ENCODE measurements at regions not wholly inside any gene's neighbourhood (a gene's known extent, or its start where the extent isn't known, plus 50 kb on each side); places are given as distances from the start of the nearest gene placed in this dataset.
"Not testable (repeated sequence)": the region's sequence is repeated elsewhere in the genome, so short reads cannot be mapped to it uniquely, and the experiment has no call there.

DNA sequence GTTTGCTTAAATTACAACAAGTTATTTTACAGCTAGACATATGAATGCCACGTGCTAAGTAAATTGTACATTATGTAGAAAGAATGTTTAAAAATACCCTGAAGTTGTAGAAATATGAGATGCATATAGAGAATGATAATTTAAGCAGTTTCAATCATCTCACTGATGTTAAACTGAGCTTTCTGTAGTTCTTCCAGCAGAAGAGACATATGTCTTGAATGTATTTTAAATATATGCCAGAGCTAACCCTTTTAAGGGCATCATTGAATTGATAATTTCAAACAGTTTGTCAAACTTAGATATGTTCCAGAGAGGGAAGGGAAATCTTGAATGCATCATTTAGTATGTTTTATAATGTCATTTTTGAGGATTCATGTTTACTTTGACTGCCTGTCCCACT is 255.2 kb downstream of the MDFIC start:
- DNase-seq, result no peak

- DNase-seq, result not testable (repeated sequence)
Measured at GRCh38 chr7:115172397-115172796, 250.5 kb downstream of the MDFIC start.

DNA sequence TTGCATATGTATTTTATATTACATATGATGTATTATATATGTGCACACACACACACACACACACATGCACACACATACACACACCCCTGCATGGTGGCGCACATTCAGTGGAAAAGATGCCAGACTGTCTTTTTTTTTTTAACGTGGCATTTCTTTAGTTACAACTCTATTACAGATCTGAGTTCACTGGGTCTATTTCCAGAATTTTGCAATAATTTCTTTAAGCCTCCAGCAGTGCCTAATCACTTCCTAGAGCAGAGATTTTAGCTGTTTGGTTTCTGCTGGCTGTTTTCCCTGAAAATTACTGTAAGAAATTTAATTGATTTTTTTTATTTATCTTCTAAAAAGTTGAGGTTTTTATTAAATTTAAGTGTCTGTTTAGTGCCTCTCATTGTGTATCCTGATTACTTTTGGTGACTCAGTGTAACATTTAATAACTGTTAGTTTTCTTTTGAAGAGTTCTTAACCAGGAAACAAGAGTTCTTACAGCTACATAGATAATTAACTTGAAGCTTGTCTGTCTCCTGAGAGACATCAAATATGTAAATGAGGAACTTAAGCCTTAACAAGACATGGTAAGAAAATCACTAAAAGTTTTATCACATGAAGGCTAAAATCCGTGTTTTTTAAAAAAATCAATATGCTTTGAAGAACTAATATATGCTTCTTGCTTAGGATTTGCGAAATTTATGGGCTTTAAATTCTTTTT is 232.0 kb downstream of the MDFIC start:
- no peak for DNase-seq

- no peak for DNase-seq
Measured at GRCh38 chr7:115153176-115153575, 231.3 kb downstream of the MDFIC start.

DNA sequence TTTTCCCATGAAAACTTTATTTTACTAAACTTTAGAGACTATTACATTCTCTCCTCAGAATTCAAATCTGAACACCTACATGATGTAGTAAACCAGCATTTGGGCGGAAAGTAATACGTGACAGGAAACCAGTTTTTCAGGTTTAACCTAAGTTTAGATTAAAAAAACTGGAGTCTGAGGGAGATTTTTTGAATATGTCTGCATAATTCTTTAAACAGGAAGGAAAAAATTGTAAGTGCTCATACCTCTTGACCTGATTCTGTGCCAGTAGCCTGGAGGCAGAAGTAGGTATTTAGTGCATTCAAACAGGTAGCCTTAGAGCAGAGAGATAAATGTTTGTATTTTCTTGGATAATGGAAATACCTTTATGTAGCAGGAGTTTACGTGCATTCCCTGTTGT is 224.3 kb downstream of the MDFIC start:
- DNase-seq, result no peak

DNA sequence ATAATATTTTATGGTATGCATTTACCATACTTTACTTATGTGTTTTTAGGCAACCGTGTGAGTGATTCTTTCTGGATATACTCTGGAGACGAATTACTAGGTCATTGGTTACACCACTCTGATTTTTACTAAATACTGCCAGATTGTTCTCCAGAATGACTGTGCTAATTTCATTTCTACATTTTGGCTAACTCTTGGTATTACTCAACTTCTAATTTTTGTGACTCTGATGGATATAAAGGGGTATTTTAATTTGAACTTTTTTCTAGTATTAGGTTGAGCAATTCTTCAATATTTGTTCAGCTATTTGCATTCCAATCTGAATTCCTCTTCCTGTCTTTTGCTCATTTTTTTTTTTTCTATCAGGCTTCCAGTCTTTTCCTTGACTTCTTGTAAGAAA is 223.6 kb downstream of the MDFIC start:
- no peak for DNase-seq

- DNase-seq, result no peak
Measured at GRCh38 chr7:115137816-115138215, 215.9 kb downstream of the MDFIC start.

GRCh38 chr7:115136796-115137443 is 215.0 kb downstream of the MDFIC start:
- no peak for DNase-seq

DNA sequence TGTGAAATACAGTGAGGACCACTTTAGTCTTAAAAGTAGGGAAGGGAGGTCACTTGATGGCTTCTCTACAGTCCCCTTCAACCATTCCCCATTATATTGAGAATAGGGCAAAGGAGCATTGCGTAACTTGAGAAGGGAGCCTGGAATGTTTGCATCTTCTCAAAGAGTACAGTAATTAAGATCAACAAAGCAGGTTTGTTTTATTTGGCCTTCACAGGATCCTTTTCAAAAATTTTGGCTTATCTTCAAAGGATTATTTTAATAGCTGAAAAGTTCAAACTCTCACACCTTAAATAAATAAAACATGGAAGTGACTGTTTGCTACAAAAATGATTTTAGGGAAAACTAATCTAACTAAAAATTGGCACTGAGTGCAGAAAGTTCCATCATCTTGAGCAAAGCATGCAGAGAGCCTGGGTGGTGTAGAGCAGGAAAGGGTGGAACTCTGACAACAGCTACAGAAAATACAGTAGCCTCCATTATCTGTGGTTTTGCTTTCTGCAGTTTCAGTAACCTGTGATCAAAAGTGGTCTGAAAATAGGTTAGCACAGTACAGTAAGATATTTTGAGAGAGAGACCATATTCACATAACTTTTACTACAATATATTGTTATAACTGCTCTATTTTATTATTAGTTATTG is 214.0 kb downstream of the MDFIC start:
- no peak for DNase-seq

DNA sequence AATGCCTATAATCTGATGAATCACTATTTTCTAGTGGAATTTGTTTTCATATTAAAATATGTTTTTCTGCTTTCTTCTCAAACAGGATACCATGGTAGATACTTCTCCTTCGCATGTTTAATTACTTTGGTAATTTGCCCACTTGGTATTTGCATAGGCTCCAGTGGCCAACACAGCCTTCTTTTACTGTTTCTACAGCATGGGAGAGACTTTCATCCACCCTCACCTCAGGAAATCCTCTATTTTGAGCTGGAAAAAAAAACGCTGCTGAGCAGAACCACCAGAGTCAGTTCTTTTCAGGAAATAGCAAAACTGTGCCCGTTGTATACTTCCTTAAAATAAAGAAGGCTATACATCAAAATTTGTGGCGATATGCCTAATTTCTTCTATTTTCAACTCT is 213.3 kb downstream of the MDFIC start:
- no peak for DNase-seq

GRCh38 chr7:115133248-115133647 is 211.4 kb downstream of the MDFIC start:
- DNase-seq, result no peak

- DNase-seq, result no peak
Measured at GRCh38 chr7:115132096-115132495, 210.2 kb downstream of the MDFIC start.

DNA sequence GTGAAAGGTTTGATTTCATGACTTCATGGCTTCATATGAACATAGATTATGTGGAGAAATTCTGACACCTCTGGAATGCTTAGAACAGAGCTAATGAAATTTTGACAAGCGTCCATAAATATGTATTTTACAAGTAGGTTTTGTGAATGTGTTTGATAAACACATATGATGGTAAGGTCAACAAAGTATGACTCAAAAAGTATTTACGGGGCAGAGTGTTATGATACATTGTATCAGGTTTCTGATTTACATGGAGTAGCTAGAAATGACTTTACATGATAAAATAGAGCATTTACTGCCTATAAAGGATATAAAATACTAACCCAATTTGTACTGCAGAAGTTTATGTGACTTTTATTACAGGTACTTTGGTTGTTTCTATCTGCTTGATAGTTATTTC is 206.3 kb downstream of the MDFIC start:
- no peak for DNase-seq

DNA sequence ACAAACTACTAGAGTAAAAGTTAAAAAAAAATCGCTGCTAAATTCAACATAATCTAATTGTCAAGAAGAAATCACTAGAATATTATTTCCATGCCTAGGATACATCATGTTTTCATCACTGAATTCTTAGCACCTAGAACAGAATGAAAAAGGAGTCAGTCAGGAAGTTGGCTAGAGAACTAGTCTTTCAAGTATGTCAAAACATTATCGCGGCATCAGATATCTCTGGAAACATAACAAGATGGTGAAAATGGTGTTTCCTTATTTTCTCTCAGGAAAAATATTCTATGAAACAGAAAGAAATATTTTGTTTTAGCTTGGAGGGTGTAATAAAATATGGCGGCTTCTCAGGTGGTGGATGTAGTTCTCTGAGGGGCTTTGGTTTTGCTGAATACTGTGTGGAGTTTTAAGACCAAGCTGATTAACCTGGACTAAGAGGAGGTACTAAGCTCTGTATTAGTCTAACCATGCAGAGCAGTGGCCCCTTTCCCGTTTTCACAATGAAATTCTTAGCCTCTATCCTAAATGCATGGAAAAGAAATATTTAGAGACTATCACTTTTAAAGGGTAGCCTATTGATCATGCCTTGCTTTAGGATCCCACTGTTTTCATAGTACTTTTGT is 205.6 kb downstream of the MDFIC start:
- DNase-seq, result no peak

- DNase-seq, result no peak
Measured at GRCh38 chr7:115125750-115126149, 203.9 kb downstream of the MDFIC start.

- DNase-seq, result no peak
Measured at GRCh38 chr7:115125312-115125711, 203.4 kb downstream of the MDFIC start.

GRCh38 chr7:115124409-115124939 is 202.6 kb downstream of the MDFIC start:
- no peak for DNase-seq

DNA sequence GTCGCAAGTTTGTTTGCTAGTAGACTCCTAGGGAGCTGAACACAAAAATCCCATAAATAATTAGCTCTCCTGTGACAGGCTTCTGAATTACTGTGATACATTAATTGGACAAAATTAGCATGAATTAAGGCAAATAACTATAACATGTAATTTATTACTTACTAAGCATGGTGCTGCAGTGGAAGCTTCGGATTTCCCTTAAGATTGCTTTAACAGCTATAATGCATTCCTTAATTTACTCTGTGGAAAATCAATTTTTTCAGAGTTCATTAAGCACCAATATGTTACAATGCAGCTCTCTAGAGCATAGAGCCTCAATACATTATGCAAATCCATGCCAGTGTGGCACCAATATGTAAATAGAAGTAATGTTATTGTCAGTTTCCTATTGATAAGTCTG is 201.5 kb downstream of the MDFIC start:
- no peak for DNase-seq

DNA sequence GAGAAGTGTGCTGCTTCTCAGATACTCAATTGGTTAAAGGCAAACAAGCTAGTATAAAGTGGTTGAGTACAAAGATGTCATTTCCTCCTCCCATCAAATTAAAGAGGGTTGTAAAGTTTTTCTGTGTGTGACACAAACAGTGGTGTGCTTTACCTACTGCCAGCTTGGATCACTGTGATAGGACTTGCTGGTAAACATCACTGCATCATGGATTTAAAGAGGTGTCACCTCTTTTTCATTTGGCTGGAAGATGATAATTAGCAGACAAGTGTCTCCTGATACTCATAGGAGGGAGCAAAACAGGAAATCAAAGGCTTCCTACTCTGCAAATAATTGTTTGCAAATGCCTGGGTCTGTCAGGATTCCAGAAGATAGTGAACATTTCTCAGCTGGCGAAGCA is 200.5 kb downstream of the MDFIC start:
- no peak for DNase-seq

DNA sequence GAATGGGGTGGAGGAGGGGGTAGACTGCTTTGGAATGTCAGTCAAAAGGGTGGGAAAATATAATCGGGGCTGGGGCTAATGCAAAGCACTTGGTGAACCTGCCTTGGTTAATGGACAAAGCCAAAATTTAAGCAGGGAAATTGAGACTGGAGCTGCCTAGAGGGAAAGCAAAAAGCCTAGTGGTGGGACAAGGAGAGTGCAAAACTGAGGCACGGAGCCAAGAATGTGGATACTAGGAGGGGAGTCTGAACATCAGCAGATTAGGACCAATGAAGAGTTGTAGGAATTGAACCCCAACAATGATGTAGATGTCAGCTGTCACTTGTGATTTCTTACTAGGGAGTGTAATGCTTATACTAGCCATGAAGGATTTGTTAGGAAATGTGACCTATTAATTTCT is 195.9 kb downstream of the MDFIC start:
- no peak for DNase-seq

DNA sequence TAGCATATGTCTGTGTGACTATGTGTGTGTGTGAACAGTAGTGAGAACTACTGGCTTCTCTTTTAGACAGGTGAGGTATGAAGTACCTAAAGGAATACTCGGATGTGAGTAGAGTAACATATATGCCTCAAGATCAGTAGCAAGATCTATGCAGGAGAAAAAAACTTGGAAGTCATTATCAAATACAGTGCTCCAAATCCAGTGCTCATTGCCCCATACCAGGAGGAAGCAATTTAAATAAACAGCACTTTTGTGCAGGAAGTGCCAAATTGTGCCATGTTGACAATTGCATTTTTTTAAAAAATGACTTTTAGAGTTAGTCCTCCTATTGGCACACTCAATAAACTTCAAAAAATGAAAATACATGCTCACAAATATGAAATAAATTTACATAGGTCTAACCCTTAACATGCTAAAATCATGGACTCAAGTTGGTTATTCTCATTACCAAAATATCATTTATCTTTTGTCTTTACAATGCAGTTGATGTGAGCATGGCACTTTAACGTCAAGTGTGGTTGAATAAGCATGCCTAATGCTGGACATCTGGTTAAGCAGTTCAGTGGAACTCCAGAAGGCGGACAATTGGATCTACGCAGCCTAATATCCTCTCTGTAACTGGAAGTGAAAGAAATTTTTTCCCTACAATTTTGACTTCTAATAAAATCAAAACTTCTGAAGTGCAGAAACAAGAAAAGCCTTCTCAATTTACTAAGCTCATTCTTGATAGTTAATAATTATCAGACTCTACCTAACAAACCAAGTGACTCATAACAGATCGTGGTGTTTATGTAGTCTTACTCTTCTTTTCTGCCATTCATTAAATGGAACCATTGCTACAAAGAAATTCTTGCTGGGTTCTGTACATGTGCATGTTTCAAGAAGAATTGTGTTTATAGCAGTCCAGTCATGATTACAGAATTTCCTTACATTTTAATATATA is 195.2 kb downstream of the MDFIC start:
- no peak for DNase-seq

- no peak for DNase-seq
Measured at GRCh38 chr7:115113776-115114175, 191.9 kb downstream of the MDFIC start.

- no peak for DNase-seq
Measured at GRCh38 chr7:115113131-115113530, 191.2 kb downstream of the MDFIC start.

All from activated CD4-positive, alpha-beta T cell treated with anti-CD3 and anti-CD28 coated beads for 48 hours (primary cell).